GM10248 (cell line): ENCODE measurements at regions not wholly inside any gene's neighbourhood (a gene's known extent, or its start where the extent isn't known, plus 50 kb on each side); places are given as distances from the start of the nearest gene placed in this dataset.

Source experiments
- CTCF ChIA-PET: fragments of 300-600 bp; sonication (Branson Sonifier 250); formaldehyde crosslinking; extraction: SDS; loops from one replicate; lab custom pipeline; 2021; ENCODE audit warnings: antibody characterized with exemption; lab: Yijun Ruan, JAX
- POLR2A ChIA-PET: fragments of 350-650 bp; sonication (Branson Sonifier 250); formaldehyde crosslinking; extraction: SDS; loops from one replicate; lab custom pipeline; 2020; ENCODE audit warnings: antibody characterized with exemption; lab: Yijun Ruan, JAX
- DNase-seq: peaks from one replicate; pipeline ENCODE4 v3.0.0; 2012; ENCODE audit errors: extremely low spot score
- TF ChIP-seq, protein P1 (sequence below): IDR thresholded peaks from 2 replicates; pipeline ENCODE4 v1.5.1; 2012; ENCODE audit warnings: mild to moderate bottlenecking, low read depth; ENCODE audit errors: extremely low read depth, missing control alignments, control extremely low read depth

- TF ChIP-seq, protein P1, sequence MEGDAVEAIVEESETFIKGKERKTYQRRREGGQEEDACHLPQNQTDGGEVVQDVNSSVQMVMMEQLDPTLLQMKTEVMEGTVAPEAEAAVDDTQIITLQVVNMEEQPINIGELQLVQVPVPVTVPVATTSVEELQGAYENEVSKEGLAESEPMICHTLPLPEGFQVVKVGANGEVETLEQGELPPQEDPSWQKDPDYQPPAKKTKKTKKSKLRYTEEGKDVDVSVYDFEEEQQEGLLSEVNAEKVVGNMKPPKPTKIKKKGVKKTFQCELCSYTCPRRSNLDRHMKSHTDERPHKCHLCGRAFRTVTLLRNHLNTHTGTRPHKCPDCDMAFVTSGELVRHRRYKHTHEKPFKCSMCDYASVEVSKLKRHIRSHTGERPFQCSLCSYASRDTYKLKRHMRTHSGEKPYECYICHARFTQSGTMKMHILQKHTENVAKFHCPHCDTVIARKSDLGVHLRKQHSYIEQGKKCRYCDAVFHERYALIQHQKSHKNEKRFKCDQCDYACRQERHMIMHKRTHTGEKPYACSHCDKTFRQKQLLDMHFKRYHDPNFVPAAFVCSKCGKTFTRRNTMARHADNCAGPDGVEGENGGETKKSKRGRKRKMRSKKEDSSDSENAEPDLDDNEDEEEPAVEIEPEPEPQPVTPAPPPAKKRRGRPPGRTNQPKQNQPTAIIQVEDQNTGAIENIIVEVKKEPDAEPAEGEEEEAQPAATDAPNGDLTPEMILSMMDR = no peak
- POLR2A ChIA-PET = no interaction called here
- DNase-seq = no peak
- CTCF ChIA-PET = interaction anchor here (1.0 to 1.4 kb wide), 3 partner anchors 30 to 400 kb away, joined by 3 read pairs; no protein-coding TSS in a partner anchor
These were observed 308.4 kb upstream of the PRKCQ start for GRCh38 chr10:6888434-6888833.

DNA sequence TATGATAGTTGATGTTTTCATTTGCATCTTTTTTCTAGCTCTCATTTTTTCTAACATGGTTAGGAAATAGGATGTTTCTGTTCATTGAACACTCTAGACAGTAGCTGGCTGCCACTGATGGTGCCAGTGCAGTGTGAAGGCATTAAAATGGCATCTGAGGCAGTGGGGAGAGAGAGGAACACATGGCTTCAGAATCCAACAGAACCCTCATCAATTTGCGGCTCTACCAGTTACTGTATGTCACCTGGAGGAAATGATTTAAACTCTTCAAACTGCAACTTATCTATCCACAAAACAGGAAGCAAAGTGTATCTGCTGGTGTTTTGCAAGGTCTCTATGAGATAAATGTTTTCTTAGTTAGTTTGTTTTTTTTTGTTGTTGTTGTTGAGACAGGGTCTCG, 305.2 kb upstream of the PRKCQ start:
- ChIA-PET CTCF (interaction anchor here (1.2 to 2.2 kb wide), 2 partner anchors 10 to 35 kb away, joined by 3 to 9 read pairs; no protein-coding TSS in a partner anchor), POLR2A (no interaction called here)
- no peak for DNase-seq
- TF ChIP-seq, protein P1 = no peak

DNA sequence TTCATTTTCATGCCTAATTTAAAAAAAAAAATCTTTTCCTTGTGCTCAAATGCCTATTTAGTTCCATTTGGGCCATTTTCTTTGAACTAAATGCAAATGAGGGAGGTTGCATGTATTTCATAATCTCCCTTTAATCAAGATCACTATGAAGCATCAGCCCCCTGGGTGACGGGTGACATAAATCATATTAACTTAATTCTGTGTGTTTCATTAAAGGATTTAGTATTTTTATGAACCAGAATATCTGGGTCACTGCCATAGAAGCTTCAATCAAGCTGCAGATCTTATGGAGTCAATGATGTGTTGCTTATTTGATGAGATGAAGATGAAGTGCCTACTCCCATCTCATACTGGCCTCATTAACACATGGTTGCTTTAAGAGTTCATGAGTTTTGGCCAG, 301.9 kb upstream of the PRKCQ start:
- TF ChIP-seq, protein P1 = no peak
- no peak for DNase-seq
- POLR2A ChIA-PET = no interaction called here
- CTCF ChIA-PET = no interaction called here

- POLR2A ChIA-PET = no interaction called here
- DNase-seq = no peak
- TF ChIP-seq, protein P1 = no peak
- CTCF ChIA-PET = interaction anchor here (1.0 to 1.6 kb wide), 2 partner anchors 15 to 34 kb away, joined by 3 read pairs; no protein-coding TSS in a partner anchor
These were observed 297.8 kb upstream of the PRKCQ start for GRCh38 chr10:6877722-6878392.

- TF ChIP-seq, protein P1 = no peak
- POLR2A ChIA-PET = no interaction called here
- CTCF ChIA-PET = interaction anchor here (1.6 kb wide), 1 partner anchor 34 kb away, joined by 3 read pairs; no protein-coding TSS in a partner anchor
These were observed 297.3 kb upstream of the PRKCQ start for GRCh38 chr10:6877336-6877721.

GRCh38 chr10:6875269-6875865, 295.3 kb upstream of the PRKCQ start:
- ChIA-PET CTCF (interaction anchor here (1.0 to 2.7 kb wide), 2 partner anchors 9 to 19 kb away, joined by 3 to 9 read pairs; no protein-coding TSS in a partner anchor), POLR2A (no interaction called here)
- TF ChIP-seq, protein P1 = no peak
- DNase-seq = no peak

More at GRCh38 chr10:6877336-6877721, 297.3 kb upstream of the PRKCQ start:
- no peak for DNase-seq
